Prostate gland (tissue), 2 donors: ENCODE measurements at regions not wholly inside any gene's neighbourhood (a gene's known extent, or its start where the extent isn't known, plus 50 kb on each side); places are given as distances from the start of the nearest gene placed in this dataset.

Source experiments
- POLR2A ChIP-seq: fragments of 450-650 bp; IDR thresholded peaks from one replicate; pipeline ENCODE4 v1.6.1; 2016; ENCODE audit warnings: antibody characterized with exemption, mild to moderate bottlenecking
- TF ChIP-seq, protein P1 (sequence below), 4 experiments: fragments of 200-600 bp in 2 of 4; fragments of 450-650 bp in 2 of 4; sonication (generic) in 2 of 4; IDR thresholded peaks; 1 replicate in 3 of 4; 2 replicates in 1 of 4; pipeline ENCODE4 v1.5.1; 2016 to 2019; ENCODE audit warnings: antibody characterized with exemption in 4 of 4, mild to moderate bottlenecking in 2 of 4, moderate library complexity in 2 of 4

DNA sequence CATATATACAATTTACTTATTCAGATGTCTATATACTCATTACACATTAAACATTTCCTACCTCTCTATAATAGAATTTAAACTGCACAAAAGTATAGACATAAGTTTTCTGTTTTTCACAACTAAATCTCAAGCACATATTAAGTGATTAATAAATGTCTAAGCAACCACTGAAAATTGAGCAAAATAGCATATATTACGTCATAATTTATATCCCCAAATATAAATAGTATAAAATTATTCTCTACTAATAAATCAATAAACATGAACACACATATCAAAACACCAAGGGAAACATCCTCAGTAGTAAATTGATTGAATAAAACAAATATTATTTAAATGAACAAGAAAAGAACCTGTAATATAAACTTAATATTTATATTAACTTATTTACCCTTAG lies 865.1 kb downstream of the CDH18 start:
- TF ChIP-seq, protein P1, sequence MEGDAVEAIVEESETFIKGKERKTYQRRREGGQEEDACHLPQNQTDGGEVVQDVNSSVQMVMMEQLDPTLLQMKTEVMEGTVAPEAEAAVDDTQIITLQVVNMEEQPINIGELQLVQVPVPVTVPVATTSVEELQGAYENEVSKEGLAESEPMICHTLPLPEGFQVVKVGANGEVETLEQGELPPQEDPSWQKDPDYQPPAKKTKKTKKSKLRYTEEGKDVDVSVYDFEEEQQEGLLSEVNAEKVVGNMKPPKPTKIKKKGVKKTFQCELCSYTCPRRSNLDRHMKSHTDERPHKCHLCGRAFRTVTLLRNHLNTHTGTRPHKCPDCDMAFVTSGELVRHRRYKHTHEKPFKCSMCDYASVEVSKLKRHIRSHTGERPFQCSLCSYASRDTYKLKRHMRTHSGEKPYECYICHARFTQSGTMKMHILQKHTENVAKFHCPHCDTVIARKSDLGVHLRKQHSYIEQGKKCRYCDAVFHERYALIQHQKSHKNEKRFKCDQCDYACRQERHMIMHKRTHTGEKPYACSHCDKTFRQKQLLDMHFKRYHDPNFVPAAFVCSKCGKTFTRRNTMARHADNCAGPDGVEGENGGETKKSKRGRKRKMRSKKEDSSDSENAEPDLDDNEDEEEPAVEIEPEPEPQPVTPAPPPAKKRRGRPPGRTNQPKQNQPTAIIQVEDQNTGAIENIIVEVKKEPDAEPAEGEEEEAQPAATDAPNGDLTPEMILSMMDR (IDR thresholded peaks at IDR 0.05), result no peak
- TF ChIP-seq POLR2A, result no peak
